ENCODE measurements at regions not wholly inside any gene's neighbourhood (a gene's known extent, or its start where the extent isn't known, plus 50 kb on each side); places are given as distances from the start of the nearest gene placed in this dataset.
"Not testable (repeated sequence)": the region's sequence is repeated elsewhere in the genome, so short reads cannot be mapped to it uniquely, and the experiment has no call there.

- H3K27ac ChIP-seq, result no peak overlapping the region
- 26 to 61% (median 34%) methylated on average over 2 of the region's 2 CpGs for WGBS, 5 donors
- no peaks in the 10 kb centered on the region for H3K36me3 ChIP-seq
- H3K9me3 ChIP-seq, result no peaks in the 10 kb centered on the region
- H3K4me1 ChIP-seq, result no peaks in the 10 kb centered on the region
- TF ChIP-seq CTCF (IDR thresholded peaks at IDR 0.05) (no peak), POLR2A (IDR thresholded peaks at IDR 0.05) (no peak), EP300 (IDR thresholded peaks at IDR 0.05) (no peak), POLR2AphosphoS5 (IDR thresholded peaks at IDR 0.05) (no peak)
- H3K4me3 ChIP-seq, result no peak overlapping the region
- no peak for DNase-seq
- H3K27me3 ChIP-seq, result no peaks in the 10 kb centered on the region
- intact Hi-C loops (cut with DNase I; ENCODE audit: low total_unique reads), result no loop called here
Observed at GRCh38 chr17:20800146-20800545, 220.6 kb downstream of the CDRT15L2 start.

- no peak for DNase-seq
- no peaks in the 10 kb centered on the region for H3K4me1 ChIP-seq
- no peaks in the 10 kb centered on the region for H3K27me3 ChIP-seq
- no peak overlapping the region for H3K27ac ChIP-seq
- H3K36me3 ChIP-seq, result no peaks in the 10 kb centered on the region
- TF ChIP-seq POLR2AphosphoS5 (IDR thresholded peaks at IDR 0.05) (no peak), EP300 (IDR thresholded peaks at IDR 0.05) (no peak), POLR2A (IDR thresholded peaks at IDR 0.05) (no peak), CTCF (IDR thresholded peaks at IDR 0.05) (no peak)
- WGBS, 5 donors, result 61 to 79% (median 75%) methylated on average over 3 of the region's 3 CpGs
- H3K4me3 ChIP-seq, result no peak overlapping the region
- intact Hi-C loops (cut with DNase I; ENCODE audit: low total_unique reads), result no loop called here
- peaks cover 0 to 11% (median 5%) of the 10 kb centered on the region in 4 donors for H3K9me3 ChIP-seq
Observed at GRCh38 chr17:20805751-20806150, 226.2 kb downstream of the CDRT15L2 start.

- H3K36me3 ChIP-seq; H3K4me1 ChIP-seq; DNase-seq; H3K4me3 ChIP-seq; H3K27me3 ChIP-seq; intact Hi-C loops (cut with DNase I; ENCODE audit: low total_unique reads); H3K27ac ChIP-seq: not testable (repeated sequence)
- H3K9me3 ChIP-seq, result peaks cover 0 to 11% (median 5%) of the 10 kb centered on the region in 4 donors
Observed at GRCh38 chr17:20807566-20807965, 228.0 kb downstream of the CDRT15L2 start.

GRCh38 chr17:20815410-20815809, 227.4 kb downstream of the USP22 start:
- H3K9me3 ChIP-seq; H3K27ac ChIP-seq; H3K27me3 ChIP-seq; H3K4me1 ChIP-seq; DNase-seq; H3K4me3 ChIP-seq; H3K36me3 ChIP-seq; intact Hi-C loops (cut with DNase I; ENCODE audit: low total_unique reads): not testable (repeated sequence)
- WGBS, 5 donors, result 76 to 92% (median 85%) methylated on average over 5 of the region's 5 CpGs

GRCh38 chr17:20823905-20824304, 218.9 kb downstream of the USP22 start:
- Histone ChIP-seq H3K4me1 (no peaks in the 10 kb centered on the region), H3K27me3 (peaks cover 0 to 3% (median 0%) of the 10 kb centered on the region in 3 donors), H3K27ac (no peak overlapping the region), H3K9me3 (peaks cover 0 to 14% (median 3%) of the 10 kb centered on the region in 4 donors), H3K4me3 (no peak overlapping the region), H3K36me3 (no peaks in the 10 kb centered on the region)
- TF ChIP-seq POLR2A (IDR thresholded peaks at IDR 0.05) (no peak), POLR2AphosphoS5 (IDR thresholded peaks at IDR 0.05) (no peak), EP300 (IDR thresholded peaks at IDR 0.05) (no peak), CTCF (IDR thresholded peaks at IDR 0.05) (no peak)
- intact Hi-C loops (cut with DNase I; ENCODE audit: low total_unique reads), result no loop called here
- DNase-seq, result no peak
- 65 to 89% (median 87%) methylated on average over 3 of the region's 3 CpGs for WGBS, 5 donors

Measured in stomach (tissue), 8 donors.